ENCODE measurements at regions not wholly inside any gene's neighbourhood (a gene's known extent, or its start where the extent isn't known, plus 50 kb on each side); places are given as distances from the start of the nearest gene placed in this dataset.

- TF ChIP-seq POLR2AphosphoS5 (IDR thresholded peaks at IDR 0.05; ENCODE audit: insufficient read depth, low read depth, low read length) (no peak), JUN (IDR thresholded peaks at IDR 0.05; ENCODE audit: borderline replicate concordance, insufficient read depth, insufficient read length, low read depth) (no peak), POLR2A (IDR thresholded peaks at IDR 0.05; ENCODE audit: low read depth, low read length) (no peak), EZH2 (IDR thresholded peaks at IDR 0.05; ENCODE audit: borderline replicate concordance, low read depth, low read length, severe bottlenecking) (no peak), MYC (IDR thresholded peaks at IDR 0.05; ENCODE audit: low read depth, low read length) (no peak), GATA2 (IDR thresholded peaks at IDR 0.05; ENCODE audit: insufficient read depth, insufficient read length, low read depth, low read length) (no peak), FOS (IDR thresholded peaks at IDR 0.05; ENCODE audit: borderline replicate concordance, insufficient read depth, low read length) (no peak)
- TF ChIP-seq, protein P1, sequence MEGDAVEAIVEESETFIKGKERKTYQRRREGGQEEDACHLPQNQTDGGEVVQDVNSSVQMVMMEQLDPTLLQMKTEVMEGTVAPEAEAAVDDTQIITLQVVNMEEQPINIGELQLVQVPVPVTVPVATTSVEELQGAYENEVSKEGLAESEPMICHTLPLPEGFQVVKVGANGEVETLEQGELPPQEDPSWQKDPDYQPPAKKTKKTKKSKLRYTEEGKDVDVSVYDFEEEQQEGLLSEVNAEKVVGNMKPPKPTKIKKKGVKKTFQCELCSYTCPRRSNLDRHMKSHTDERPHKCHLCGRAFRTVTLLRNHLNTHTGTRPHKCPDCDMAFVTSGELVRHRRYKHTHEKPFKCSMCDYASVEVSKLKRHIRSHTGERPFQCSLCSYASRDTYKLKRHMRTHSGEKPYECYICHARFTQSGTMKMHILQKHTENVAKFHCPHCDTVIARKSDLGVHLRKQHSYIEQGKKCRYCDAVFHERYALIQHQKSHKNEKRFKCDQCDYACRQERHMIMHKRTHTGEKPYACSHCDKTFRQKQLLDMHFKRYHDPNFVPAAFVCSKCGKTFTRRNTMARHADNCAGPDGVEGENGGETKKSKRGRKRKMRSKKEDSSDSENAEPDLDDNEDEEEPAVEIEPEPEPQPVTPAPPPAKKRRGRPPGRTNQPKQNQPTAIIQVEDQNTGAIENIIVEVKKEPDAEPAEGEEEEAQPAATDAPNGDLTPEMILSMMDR (IDR thresholded peaks at IDR 0.05; ENCODE audit: extremely low read depth in 1 of 2, insufficient read depth in 1 of 2, low read depth in 1 of 2, low read length in 2 of 2) = no peak
- TF ChIP-seq, protein P2, sequence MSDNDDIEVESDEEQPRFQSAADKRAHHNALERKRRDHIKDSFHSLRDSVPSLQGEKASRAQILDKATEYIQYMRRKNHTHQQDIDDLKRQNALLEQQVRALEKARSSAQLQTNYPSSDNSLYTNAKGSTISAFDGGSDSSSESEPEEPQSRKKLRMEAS (IDR thresholded peaks at IDR 0.05; ENCODE audit: insufficient read depth, insufficient read length) = no peak
- ChIA-PET POLR2A (interaction anchor here (0.6 kb wide), 1 partner anchor 659 kb away, joined by 5 read pairs; no protein-coding TSS in a partner anchor), CTCF (interaction anchor here (0.8 to 1.6 kb wide), 3 partner anchors 124 to 661 kb away, joined by 3 to 5 read pairs (median 4); no protein-coding TSS in a partner anchor)
- dilution Hi-C loops (cut with MboI; ENCODE audit: extremely low pct_ligation_motif_present, low sequenced_read_pairs) (no loop called here), intact Hi-C loops (cut with micrococcal nuclease) (no loop called here)
- Histone ChIP-seq H3K9ac (replicated peaks; ENCODE audit: extremely low read depth, insufficient read depth, low read length) (no peak overlapping the region), H3K4me3 (replicated peaks in 1 of 3; ENCODE audit: insufficient read depth in 1 of 3, low read depth in 1 of 3, low read length in 3 of 3) (no peak overlapping the region), H3K36me3 (ENCODE audit: control insufficient read depth in 2 of 2, extremely low read depth in 1 of 2, insufficient read depth in 2 of 2, low read length in 2 of 2) (no peaks in the 10 kb centered on the region), H3K9me3 (replicated peaks; ENCODE audit: control insufficient read depth, insufficient read depth, low read length) (no peaks in the 10 kb centered on the region), H3K4me2 (ENCODE audit: insufficient read depth, low read length) (no peak overlapping the region), H3K27ac (ENCODE audit: insufficient read depth, low read depth, low read length) (no peak overlapping the region), H3K79me2 (ENCODE audit: control insufficient read depth, insufficient read depth, low read length) (no peaks in the 10 kb centered on the region), H3K9me1 (replicated peaks; ENCODE audit: control insufficient read depth, extremely low read depth, insufficient read depth, low read length) (no peaks in the 10 kb centered on the region), H3K4me1 (ENCODE audit: control insufficient read depth, extremely low read depth, insufficient read depth, low read length) (no peaks in the 10 kb centered on the region), H2AFZ (ENCODE audit: low read depth, low read length) (no peak overlapping the region), H3K27me3 (ENCODE audit: control insufficient read depth in 2 of 2, insufficient read depth in 2 of 2, low read length in 2 of 2) (no peaks in the 10 kb centered on the region), H4K20me1 (replicated peaks; ENCODE audit: control insufficient read depth, extremely low read depth, insufficient read depth, low read length) (no peaks in the 10 kb centered on the region)
- FAIRE-seq = no peak
- no peak for DNase-seq (ENCODE audit: low read depth, low spot score)
- BruUV-seq (replicated peaks) = no TSS peak
Measured at GRCh38 chr6:134816780-134817179, 133.1 kb downstream of the ALDH8A1 start.

Measured in endothelial cell of umbilical vein (primary cell).